H4 (cell line): ENCODE measurements at regions not wholly inside any gene's neighbourhood (a gene's known extent, or its start where the extent isn't known, plus 50 kb on each side); places are given as distances from the start of the nearest gene placed in this dataset.
"Not testable (repeated sequence)": the region's sequence is repeated elsewhere in the genome, so short reads cannot be mapped to it uniquely, and the experiment has no call there.

Experiments
- DNase-seq: peaks from one replicate; pipeline ENCODE4 v3.0.0-alpha.2; 2015; ENCODE audit warnings: low spot score

GRCh38 chr6:14754751-14755513, 490.9 kb upstream of the JARID2 start:
- no peak for DNase-seq

GRCh38 chr6:14756340-14756739, 489.5 kb upstream of the JARID2 start:
- no peak for DNase-seq

- no peak for DNase-seq
Observed at GRCh38 chr6:14757014-14757413, 488.9 kb upstream of the JARID2 start.

- no peak for DNase-seq
Observed at GRCh38 chr6:14757418-14757817, 488.5 kb upstream of the JARID2 start.

GRCh38 chr6:14758421-14759081, 487.3 kb upstream of the JARID2 start:
- DNase-seq = no peak

GRCh38 chr6:14759976-14760672, 485.7 kb upstream of the JARID2 start:
- no peak for DNase-seq

- no peak for DNase-seq
Observed at GRCh38 chr6:14762077-14762476, 483.8 kb upstream of the JARID2 start.

- DNase-seq = no peak
Observed at GRCh38 chr6:14763139-14763538, 482.7 kb upstream of the JARID2 start.

DNA sequence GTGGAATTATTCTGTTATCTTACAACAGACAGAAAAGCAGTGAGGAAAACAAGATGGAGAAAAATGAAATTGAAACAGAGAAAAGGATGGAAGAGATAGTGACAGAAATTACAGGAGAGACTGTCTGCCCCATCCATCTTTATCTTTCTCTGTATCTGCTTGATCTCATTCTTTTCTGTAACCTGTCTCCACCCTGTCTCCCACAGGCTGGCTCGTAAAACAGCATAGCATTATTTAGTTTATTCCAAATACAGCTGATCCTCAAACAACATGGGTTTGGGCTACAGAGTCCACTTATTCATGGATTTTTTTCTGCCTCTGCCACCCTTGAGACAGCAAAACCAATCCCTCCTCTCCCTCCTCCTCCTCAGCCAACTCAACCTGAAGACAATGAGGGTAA, 482.3 kb upstream of the JARID2 start:
- DNase-seq = no peak

DNA sequence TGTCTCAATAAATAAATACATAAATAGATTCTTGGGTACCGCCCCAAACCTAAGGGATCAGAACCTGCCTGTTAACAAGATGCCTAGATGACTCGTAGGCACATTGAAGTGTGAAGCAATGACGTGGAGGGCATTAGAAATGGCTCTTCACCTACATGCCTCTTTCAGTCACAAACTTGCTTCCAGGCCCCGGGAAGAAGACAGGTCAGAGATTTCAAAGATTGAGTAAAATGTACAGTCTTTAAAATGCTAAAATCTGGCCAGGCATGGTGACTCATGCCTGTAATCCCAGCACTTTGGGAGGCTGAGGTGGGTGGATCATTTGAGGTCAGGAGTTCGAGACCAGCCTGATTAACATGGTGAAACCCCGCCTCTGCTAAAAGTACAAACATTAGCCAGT, 480.8 kb upstream of the JARID2 start:
- DNase-seq = peak; percentile 17

DNA sequence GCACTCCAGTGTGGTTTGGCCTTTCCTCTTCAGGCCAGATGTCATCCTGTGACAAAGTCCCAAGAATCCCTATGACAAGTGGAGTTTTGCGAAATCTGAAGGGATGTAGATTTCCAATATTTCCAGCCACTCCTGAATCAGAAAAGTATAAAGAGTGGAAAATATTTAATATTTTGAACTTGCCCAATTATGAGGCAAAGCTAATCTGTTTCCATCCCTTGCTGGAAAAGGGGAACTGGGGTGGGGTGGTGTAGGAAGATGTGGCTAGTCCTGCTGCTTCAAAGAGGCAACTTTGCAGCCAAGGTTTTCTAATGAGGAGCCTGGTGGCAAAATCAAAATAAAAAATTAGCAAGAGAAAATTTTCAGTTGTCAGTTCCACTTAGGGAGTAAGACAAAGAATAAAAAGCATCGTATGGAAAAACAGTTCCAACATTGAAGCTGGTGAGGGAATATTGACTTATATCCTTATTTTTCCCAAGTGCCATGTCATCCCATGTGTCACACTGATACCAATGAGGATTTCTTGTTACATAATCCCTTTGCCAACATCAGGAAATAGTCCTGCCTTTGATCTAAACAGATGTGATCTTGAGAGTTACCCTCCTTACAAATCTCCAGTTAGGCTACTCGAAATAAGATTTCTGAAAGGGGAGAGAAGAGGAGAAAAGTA, 480.0 kb upstream of the JARID2 start:
- no peak for DNase-seq

DNA sequence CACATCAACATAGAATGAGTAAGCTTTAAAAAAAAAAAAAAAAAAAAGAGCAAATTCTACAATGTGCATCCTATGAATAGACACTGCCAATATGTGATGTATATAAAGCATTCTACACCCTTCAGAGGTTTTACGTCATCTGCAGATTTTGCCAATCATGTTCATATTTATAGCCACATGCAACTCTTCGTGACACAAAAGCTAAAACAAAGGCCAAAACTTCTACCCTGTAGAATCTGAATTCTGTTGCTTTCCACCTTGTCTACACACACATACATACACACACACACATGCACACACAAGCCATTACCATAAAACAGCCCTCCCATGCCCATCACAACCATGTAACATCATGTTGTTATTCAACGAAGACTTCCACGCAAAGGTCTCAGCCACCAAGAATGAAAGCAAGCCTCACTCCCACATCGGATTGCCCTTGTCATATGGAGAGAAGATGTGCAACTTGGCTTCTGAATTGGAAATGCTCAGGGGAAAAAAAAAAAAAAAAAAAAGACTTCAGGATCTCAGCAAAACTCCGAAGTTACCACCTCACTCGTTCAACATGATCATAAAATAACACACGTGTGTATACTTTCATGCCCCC, 479.4 kb upstream of the JARID2 start:
- DNase-seq = no peak

- no peak for DNase-seq
Observed at GRCh38 chr6:14767226-14767625, 478.6 kb upstream of the JARID2 start.

- no peak for DNase-seq
Observed at GRCh38 chr6:14770040-14770439, 475.8 kb upstream of the JARID2 start.

- no peak for DNase-seq
Observed at GRCh38 chr6:14770572-14770971, 475.3 kb upstream of the JARID2 start.

DNA sequence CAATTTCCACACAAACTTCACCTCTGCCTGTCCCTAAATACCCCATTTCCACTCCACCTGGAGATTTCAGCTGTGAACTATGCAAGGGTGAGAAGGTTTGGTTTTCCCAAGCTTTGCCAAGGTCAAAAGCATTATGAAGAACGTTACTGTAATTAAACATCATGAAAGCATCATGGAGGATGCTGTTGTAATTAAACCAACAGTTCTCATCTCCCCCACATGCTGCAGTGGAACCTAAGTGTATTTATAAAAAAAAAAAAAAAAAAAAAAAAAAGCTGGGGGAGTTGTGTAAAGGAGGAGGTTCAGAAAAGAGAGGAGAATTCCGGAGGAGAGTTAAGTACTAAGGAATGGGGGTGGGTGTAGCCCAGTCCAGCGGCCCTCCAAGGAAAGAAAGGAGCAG, 474.9 kb upstream of the JARID2 start:
- DNase-seq = no peak

GRCh38 chr6:14772188-14772587, 473.7 kb upstream of the JARID2 start:
- no peak for DNase-seq

DNA sequence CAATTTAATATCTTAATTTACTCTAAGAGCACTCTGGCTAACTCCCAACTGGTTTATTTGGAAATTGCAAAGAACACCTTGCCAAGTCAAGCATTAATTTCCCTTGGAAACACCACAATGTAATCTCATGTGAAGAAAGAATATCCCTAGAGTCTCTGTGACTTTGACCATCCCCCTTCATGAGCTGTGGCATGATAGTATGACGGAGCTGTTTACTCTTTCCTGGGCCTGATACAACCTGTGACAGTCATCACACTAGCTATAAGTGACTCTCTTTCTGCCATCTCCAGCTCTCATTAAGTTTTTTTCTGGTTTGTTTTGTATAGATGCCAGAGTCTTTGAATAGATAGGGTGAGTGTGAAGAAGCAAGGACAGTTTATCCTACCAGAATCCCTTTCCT, 470.3 kb upstream of the JARID2 start:
- DNase-seq = peak; percentile 46

- no peak for DNase-seq
Observed at GRCh38 chr6:14776307-14776706, 469.6 kb upstream of the JARID2 start.

- no peak for DNase-seq
Observed at GRCh38 chr6:14781772-14782525, 463.9 kb upstream of the JARID2 start.

GRCh38 chr6:14782921-14783464, 462.9 kb upstream of the JARID2 start:
- not testable (repeated sequence) for DNase-seq
